ENCODE measurements at regions not wholly inside any gene's neighbourhood (a gene's known extent, or its start where the extent isn't known, plus 50 kb on each side); places are given as distances from the start of the nearest gene placed in this dataset.

DNA sequence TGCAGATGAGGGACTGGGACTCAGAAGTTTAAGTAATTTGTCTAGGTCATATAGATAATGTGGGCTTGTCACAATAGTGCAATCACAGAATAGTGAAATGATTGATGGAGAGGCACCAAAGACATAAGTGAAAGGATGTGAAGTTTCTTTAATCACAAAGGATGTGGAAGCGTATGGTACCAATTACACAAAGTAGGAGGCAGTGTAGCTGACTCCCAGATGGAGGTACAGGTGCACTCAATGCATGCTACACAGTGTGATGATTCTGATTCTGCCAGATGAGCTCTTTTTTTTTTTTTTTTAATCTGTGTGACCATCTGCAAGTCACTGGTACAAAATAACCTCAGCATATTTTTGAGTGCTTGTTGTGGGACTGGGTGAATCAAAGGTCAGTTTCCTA is 411.3 kb downstream of the SPRY1 start:
- DNase-seq (ENCODE audit: low read depth in 2 of 2) = no peak

DNA sequence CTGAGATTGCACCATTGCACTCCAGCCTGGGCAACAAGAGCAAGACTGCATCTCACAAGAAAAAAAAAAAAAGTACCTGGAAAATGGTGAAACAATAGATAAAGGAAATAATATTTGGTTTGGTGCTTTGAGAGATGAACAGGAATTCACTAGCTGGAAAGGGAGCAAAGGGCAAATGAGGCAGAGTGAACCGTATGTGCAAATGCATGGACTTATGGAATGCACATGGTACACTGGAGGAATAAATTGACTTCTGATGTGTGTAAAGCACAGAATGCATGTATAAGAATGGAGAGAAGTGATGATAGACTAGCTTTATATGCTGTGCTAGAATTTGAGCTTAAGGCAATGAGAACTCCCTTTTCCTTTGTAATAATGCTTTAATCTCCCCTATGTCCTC is 413.3 kb downstream of the SPRY1 start:
- no peak for DNase-seq (ENCODE audit: low read depth in 2 of 2)

GRCh38 chr4:123812066-123812390 is 415.4 kb downstream of the SPRY1 start:
- DNase-seq (ENCODE audit: low read depth in 2 of 2) = no peak

DNA sequence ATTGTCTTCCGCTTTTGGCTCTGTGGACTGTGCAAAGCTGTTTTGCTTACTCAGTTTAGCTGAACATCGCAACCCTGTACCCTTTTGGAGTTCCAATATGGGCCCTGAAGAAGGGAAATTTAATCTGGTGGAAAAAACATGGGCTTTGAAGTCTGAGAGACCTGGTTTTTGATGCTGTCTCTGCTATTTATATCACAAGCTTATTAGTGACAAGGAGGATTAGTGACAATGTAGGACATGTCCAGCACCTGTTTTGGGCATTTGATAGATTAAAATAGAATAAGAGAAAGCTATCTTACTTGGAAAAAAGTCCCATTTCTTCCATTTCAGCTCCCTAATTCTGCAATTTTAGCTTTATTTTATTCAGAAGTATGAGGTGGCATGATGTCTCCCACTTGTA is 417.3 kb downstream of the SPRY1 start:
- DNase-seq (ENCODE audit: low read depth in 2 of 2) = no peak

- DNase-seq (ENCODE audit: low read depth in 2 of 2) = no peak
Observed at GRCh38 chr4:123816462-123816861, 419.9 kb downstream of the SPRY1 start.

- DNase-seq (ENCODE audit: low read depth in 2 of 2) = no peak
Observed at GRCh38 chr4:123817025-123817688, 420.6 kb downstream of the SPRY1 start.

- no peak for DNase-seq (ENCODE audit: low read depth in 2 of 2)
Observed at GRCh38 chr4:123819362-123820035, 422.9 kb downstream of the SPRY1 start.

DNA sequence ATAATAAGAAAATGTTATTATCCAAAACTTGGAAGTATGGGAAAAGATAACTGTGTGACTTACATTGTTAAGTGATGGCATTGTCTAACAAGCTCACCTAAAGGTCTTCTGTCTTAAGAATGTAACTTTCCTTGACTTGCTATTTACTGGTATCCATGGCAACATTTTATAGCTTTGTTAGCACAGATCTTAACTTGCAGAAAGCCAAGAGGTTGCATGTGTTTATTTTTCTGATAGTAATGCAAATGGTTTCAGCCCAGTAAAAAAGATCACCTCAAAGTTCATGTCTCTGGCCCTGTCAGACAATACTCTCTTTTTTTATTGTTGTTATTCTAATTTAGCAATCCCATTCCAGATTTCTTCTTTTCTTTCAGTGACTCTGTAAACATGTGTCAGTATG is 425.3 kb downstream of the SPRY1 start:
- DNase-seq (ENCODE audit: low read depth in 2 of 2) = no peak

GRCh38 chr4:123822353-123822752 is 425.8 kb downstream of the SPRY1 start:
- DNase-seq (ENCODE audit: low read depth in 2 of 2) = no peak

- no peak for DNase-seq (ENCODE audit: low read depth in 2 of 2)
Observed at GRCh38 chr4:123823244-123823643, 426.6 kb downstream of the SPRY1 start.

- no peak for DNase-seq (ENCODE audit: low read depth in 2 of 2)
Observed at GRCh38 chr4:123824524-123824923, 427.9 kb downstream of the SPRY1 start.

DNA sequence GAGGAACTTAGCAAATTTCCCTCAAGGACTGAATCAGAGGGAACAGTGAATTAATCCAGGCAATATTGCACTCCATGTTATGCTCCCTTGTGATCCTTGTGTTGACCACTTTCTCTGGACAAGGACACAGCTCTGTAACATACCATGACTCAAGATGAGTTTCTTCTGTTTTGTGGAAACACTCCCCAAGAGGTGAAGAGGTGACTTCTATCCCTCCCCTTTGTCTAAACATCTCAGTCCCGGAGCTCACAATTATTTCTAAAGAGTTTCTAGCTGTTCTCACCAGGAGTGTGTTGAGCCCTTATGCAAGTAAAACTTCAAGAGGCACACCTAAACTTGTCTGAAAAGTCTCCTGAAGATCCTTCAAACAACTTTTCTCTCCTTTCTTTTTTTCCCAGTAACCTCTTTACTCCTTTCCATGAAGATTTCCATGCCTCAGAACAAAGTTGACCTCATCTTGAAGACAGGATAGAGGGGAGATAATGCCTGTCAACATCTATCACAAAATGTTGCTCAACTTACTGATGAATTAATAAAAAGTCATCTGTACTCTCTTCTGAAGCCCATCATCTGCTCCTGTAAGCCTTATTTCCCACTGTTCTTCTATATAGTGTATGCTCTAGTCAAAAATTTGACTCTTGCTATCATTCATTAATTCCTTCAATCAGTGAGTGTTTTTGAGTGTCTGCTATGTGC is 429.1 kb downstream of the SPRY1 start:
- DNase-seq (ENCODE audit: low read depth in 2 of 2) = no peak

GRCh38 chr4:123826896-123827295 is 430.3 kb downstream of the SPRY1 start:
- DNase-seq (ENCODE audit: low read depth in 2 of 2) = no peak

DNA sequence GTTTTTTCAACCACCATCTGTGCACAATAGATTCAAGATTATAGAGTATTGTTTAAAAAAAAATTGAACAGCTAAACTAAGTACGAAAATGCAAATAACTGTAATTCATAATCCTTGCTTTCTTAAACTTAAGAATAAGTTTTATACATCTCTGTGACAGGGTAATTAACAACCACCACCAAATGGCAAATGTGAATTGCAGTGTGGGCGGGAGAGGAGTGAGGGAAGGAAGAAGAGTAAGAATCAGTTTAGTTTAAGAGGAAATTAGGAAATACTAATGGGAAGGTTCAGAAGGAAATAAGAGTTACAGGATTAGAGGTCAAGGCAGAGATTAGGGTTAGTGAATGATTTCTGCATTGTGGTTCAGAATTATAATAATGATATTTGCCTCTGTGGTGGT is 430.9 kb downstream of the SPRY1 start:
- no peak for DNase-seq (ENCODE audit: low read depth in 2 of 2)

DNA sequence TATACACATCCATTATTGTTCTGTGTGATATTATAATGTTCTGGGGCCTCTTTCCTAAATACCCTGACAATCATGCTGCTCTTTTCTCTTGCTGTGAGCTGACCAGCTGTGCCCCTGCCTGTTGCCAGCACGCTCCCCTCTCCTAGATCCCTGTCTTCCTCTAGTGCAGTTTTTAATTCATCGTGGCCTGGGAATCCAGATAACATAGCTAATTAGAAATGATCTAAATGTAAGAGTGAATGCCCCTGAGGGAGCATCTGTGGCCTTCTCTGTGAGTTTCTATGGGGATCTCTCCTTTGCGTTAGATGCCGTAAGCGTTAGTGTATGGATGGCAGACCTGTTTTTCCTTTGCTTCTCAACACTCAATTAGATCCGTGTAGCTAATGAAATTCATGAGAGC is 434.3 kb downstream of the SPRY1 start:
- DNase-seq (ENCODE audit: low read depth in 2 of 2) = no peak

GRCh38 chr4:123832173-123833026 is 435.8 kb downstream of the SPRY1 start:
- DNase-seq (ENCODE audit: low read depth in 2 of 2) = no peak

DNA sequence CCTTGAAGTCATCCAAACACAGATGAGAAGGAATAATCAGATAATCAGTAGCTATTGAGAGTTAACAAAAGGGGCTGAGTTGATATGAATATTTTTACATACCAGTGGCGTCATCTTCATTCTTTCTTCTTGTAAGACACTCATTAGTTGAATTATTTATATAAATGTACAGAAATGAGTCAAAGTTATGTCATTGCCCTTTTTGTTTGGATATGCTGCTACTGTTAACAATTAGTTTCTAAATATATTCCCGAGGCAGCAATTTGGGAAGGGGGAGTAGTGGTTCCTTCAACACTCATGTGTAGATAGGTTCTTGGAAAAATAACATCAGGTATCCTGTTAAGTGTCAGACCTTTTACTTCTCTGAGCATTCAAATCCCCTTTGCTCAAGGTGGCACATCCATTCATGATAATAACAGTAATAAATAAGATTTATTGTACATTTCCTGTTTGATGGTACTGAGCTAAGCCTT is 436.6 kb downstream of the SPRY1 start:
- DNase-seq (ENCODE audit: low read depth in 2 of 2) = no peak

GRCh38 chr4:123835831-123836590 is 439.4 kb downstream of the SPRY1 start:
- DNase-seq (ENCODE audit: low read depth in 2 of 2) = no peak

DNA sequence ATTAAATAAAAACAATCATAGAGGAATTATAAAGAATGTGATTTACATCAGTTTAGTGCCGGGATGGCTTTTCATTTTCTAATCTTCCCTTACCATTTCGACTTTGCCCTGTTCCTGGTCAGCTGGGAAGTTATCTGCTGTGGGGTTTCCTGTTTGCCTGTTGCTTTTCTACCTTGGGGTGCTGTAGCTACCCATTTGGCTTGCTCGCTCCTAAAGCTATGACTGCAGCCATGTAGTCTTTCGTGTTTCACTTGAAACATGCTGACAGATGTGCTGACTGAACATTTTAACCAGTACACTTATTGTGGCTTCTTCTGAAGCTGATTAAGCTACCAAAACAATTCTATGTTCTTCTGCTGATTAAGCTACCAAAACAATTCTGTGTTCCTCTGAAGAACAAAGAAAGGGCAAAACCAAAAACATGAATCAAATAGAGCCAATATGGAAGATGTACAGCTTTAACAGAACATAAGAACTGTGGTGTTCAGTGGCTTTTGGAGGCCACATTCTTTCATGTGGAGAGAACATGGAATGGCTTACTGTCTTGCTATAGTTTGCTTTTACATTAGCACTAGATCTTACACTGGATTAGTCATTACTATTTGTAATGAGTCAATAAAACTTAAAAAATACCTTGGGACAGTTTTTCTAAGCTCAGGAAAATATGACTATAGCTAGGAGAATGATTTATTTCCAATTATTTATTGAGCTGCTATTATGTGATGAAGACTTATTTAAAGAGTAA is 440.4 kb downstream of the SPRY1 start:
- DNase-seq (ENCODE audit: low read depth in 2 of 2) = no peak

- DNase-seq (ENCODE audit: low read depth in 2 of 2) = no peak
Observed at GRCh38 chr4:123838474-123838873, 441.9 kb downstream of the SPRY1 start.

DNA sequence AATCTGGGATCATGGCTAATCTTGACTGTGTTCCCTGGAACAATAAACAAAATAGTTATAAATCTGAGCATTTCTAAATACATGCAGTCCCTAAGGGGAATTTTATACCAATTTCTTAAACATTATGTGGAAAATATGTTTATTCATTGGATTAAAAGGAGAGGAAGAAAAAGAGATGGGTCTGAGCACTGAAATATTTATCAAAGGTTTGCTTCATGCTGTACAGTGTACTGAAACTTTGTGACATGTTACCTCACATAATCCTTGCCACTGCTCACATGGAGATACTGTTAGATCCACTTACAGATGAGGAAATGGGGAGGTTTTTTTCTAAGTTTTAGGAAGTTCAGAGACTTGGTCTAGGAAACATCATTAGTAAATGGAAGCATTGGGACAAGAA is 443.6 kb downstream of the SPRY1 start:
- no peak for DNase-seq (ENCODE audit: low read depth in 2 of 2)
